ENCODE measurements at regions not wholly inside any gene's neighbourhood (a gene's known extent, or its start where the extent isn't known, plus 50 kb on each side); places are given as distances from the start of the nearest gene placed in this dataset.

- intact Hi-C loops (cut with DNase I), result no loop called here
- Histone ChIP-seq H3K27me3 (ENCODE audit: insufficient read depth in 3 of 3, low read length in 2 of 3) (peaks cover 0 to 9% (median 0%) of the 10 kb centered on the region in 3 donors), H3K27ac (no peak overlapping the region), H3K36me3 (ENCODE audit: insufficient read depth in 1 of 2, low read depth in 1 of 2) (no peaks in the 10 kb centered on the region), H3K4me1 (no peaks in the 10 kb centered on the region), H3K4me3 (no peak overlapping the region), H3K9me3 (no peaks in the 10 kb centered on the region)
- DNase-seq (no peak), ATAC-seq (no peak)
- no peak for TF ChIP-seq CTCF (IDR thresholded peaks at IDR 0.05)
- 95 to 100% (median 98%) methylated on average over 2 of the region's 2 CpGs for WGBS, 3 donors
These were observed 66.1 kb upstream of the ITGA11 start for GRCh38 chr15:68498076-68498475.

GRCh38 chr15:68499620-68500312, 67.8 kb upstream of the ITGA11 start:
- no peaks in the 10 kb centered on the region for H3K9me3 ChIP-seq
- DNase-seq (no peak), ATAC-seq (no peak)
- TF ChIP-seq CTCF (IDR thresholded peaks at IDR 0.05), result no peak
- no peaks in the 10 kb centered on the region for H3K36me3 ChIP-seq (ENCODE audit: insufficient read depth in 1 of 2, low read depth in 1 of 2)
- no peaks in the 10 kb centered on the region for H3K4me1 ChIP-seq
- H3K27ac ChIP-seq, result no peak overlapping the region
- H3K4me3 ChIP-seq, result no peak overlapping the region
- intact Hi-C loops (cut with DNase I), result no loop called here
- peaks cover 0 to 5% (median 0%) of the 10 kb centered on the region in 3 donors for H3K27me3 ChIP-seq (ENCODE audit: insufficient read depth in 3 of 3, low read length in 2 of 3)
- whole genome bisulfite sequencing, 3 donors, result 77 to 91% (median 85%) methylated on average over 5 of the region's 5 CpGs

GRCh38 chr15:68500363-68501258, 68.6 kb upstream of the ITGA11 start:
- ATAC-seq (no peak), DNase-seq (no peak)
- Histone ChIP-seq H3K27ac (no peak overlapping the region), H3K4me1 (no peaks in the 10 kb centered on the region), H3K4me3 (no peak overlapping the region), H3K27me3 (ENCODE audit: insufficient read depth in 3 of 3, low read length in 2 of 3) (peaks cover 0 to 9% (median 0%) of the 10 kb centered on the region in 3 donors), H3K9me3 (no peaks in the 10 kb centered on the region), H3K36me3 (ENCODE audit: insufficient read depth in 1 of 2, low read depth in 1 of 2) (no peaks in the 10 kb centered on the region)
- 67 to 77% (median 71%) methylated on average over 11 of the region's 11 CpGs for WGBS, 3 donors
- TF ChIP-seq CTCF (IDR thresholded peaks at IDR 0.05), result no peak
- intact Hi-C loops (cut with DNase I), result no loop called here

GRCh38 chr15:68501259-68501591, 69.3 kb upstream of the ITGA11 start:
- 58 to 75% (median 73%) methylated on average over 4 of the region's 4 CpGs for WGBS, 3 donors
- no peak overlapping the region for H3K27ac ChIP-seq
- peaks cover 0 to 9% (median 0%) of the 10 kb centered on the region in 3 donors for H3K27me3 ChIP-seq (ENCODE audit: insufficient read depth in 3 of 3, low read length in 2 of 3)
- ATAC-seq (no peak), DNase-seq (no peak)
- H3K36me3 ChIP-seq (ENCODE audit: insufficient read depth in 1 of 2, low read depth in 1 of 2), result no peaks in the 10 kb centered on the region
- intact Hi-C loops (cut with DNase I), result no loop called here
- no peaks in the 10 kb centered on the region for H3K4me1 ChIP-seq
- no peak for TF ChIP-seq CTCF (IDR thresholded peaks at IDR 0.05)
- no peak overlapping the region for H3K4me3 ChIP-seq
- H3K9me3 ChIP-seq, result no peaks in the 10 kb centered on the region

Measured in psoas muscle (tissue), 7 donors.